K562 (cell line): ENCODE measurements at regions not wholly inside any gene's neighbourhood (a gene's known extent, or its start where the extent isn't known, plus 50 kb on each side); places are given as distances from the start of the nearest gene placed in this dataset.

Experiments
- ATAC-seq: fragments of 200-7000 bp; cut with Tn5 transposase; 3 replicates; pipeline ENCODE4 v1.9.1; 2020; ENCODE audit warnings: moderate library complexity
- BruUV-seq: library from RNA; stranded (reverse); fragments of 400-500 nt; replicated peaks from 2 replicates; lab custom pipeline; 2021; lab: Mats Ljungman, UMichigan
- CTCF ChIA-PET: fragments of 300-600 bp; formaldehyde crosslinking; extraction: SDS; loops from one replicate; lab custom pipeline; 2021; ENCODE audit warnings: low intra/inter-chr PET ratio; lab: Yijun Ruan, JAX
- POLR2A ChIA-PET: fragments of 300-600, 350-650 bp; sonication (Branson Sonifier 250); formaldehyde crosslinking; extraction: SDS; loops from one replicate; lab custom pipeline; 2021; ENCODE audit warnings: antibody characterized with exemption, inconsistent platforms; lab: Yijun Ruan, JAX
- DNase-seq, 4 experiments: peaks; one replicate each; pipeline versions ENCODE4 v3.0.0 to v3.0.0-alpha.2; 2011 to 2018; ENCODE audit warnings: low spot score in 3 of 4, mixed read lengths in 3 of 4; ENCODE audit errors: extremely low read depth in 1 of 4
- FAIRE-seq: peaks from 2 replicates; lab custom pipeline; 2011; peaks lifted over from hg19 to GRCh38; lab: Jason Lieb, UNC
- H2AFZ ChIP-seq: 2 replicates; pipeline ENCODE4 v1.6.0; 2011; ENCODE audit warnings: low read depth, low read length, control low read depth, inconsistent platforms
- H3K27ac ChIP-seq: fragments of 200-600 bp; 3 replicates; pipeline ENCODE4 v1.8.0; 2011; ENCODE audit warnings: low read depth, mild to moderate bottlenecking, control low read depth, inconsistent platforms, low read length, moderate library complexity, mixed read lengths; ENCODE audit errors: extremely low read depth
- H3K27me3 ChIP-seq, 2 experiments: fragments of 300-600 bp in 1 of 2; 2 replicates in 1 of 2; 3 replicates in 1 of 2; pipeline versions ENCODE4 v1.6.0 to v1.8.0; 2011; ENCODE audit warnings: inconsistent platforms in 2 of 2, low read length in 2 of 2, mild to moderate bottlenecking in 1 of 2, mixed read lengths in 1 of 2, moderate library complexity in 1 of 2; ENCODE audit not compliant: control insufficient read depth in 2 of 2, insufficient read depth in 2 of 2
- H3K36me3 ChIP-seq: fragments of 300-600 bp; 3 replicates; pipeline ENCODE4 v1.8.0; 2011; ENCODE audit warnings: mild to moderate bottlenecking, low read length, inconsistent platforms; ENCODE audit not compliant: control insufficient read depth, insufficient read depth
- H3K4me1 ChIP-seq, 2 experiments: fragments of 200-600 bp in 1 of 2; replicated peaks in 1 of 2; 2 replicates in 1 of 2; 3 replicates in 1 of 2; pipeline versions ENCODE4 v1.5.1 to v1.8.0; 2011; ENCODE audit warnings: inconsistent platforms in 2 of 2, low read length in 2 of 2, mild to moderate bottlenecking in 1 of 2, mixed read lengths in 1 of 2, moderate library complexity in 1 of 2; ENCODE audit not compliant: control insufficient read depth in 2 of 2, insufficient read depth in 2 of 2
- H3K4me2 ChIP-seq: 2 replicates; pipeline ENCODE4 v1.6.1; 2011; ENCODE audit warnings: low read length, control low read depth, inconsistent platforms, mixed read lengths; ENCODE audit not compliant: insufficient read depth
- H3K4me3 ChIP-seq: fragments of 200-600 bp; sonication (generic), shearing (Covaris generic); 2 replicates; pipeline ENCODE4 v1.5.1; 2016; ENCODE audit warnings: control low read depth, inconsistent platforms
- H3K79me2 ChIP-seq: fragments of 200-600 bp; 3 replicates; pipeline ENCODE4 v1.8.0; 2011; ENCODE audit warnings: low read length, inconsistent platforms; ENCODE audit not compliant: control insufficient read depth, insufficient read depth
- H3K9ac ChIP-seq, 2 experiments: 2 replicates each; pipeline versions ENCODE4 v1.6.0 to v1.6.1; 2011; ENCODE audit warnings: low read depth in 2 of 2, low read length in 2 of 2, control low read depth in 1 of 2, inconsistent platforms in 1 of 2, mild to moderate bottlenecking in 1 of 2, mixed read lengths in 1 of 2; ENCODE audit not compliant: insufficient read depth in 1 of 2
- H3K9me1 ChIP-seq: one replicate; pipeline ENCODE4 v1.6.0; 2011; ENCODE audit warnings: inconsistent platforms, mild to moderate bottlenecking, low read length, moderate library complexity; ENCODE audit not compliant: control insufficient read depth, insufficient read depth
- H3K9me3 ChIP-seq: replicated peaks from 2 replicates; pipeline ENCODE4 v1.5.1; 2011; ENCODE audit warnings: low read depth, low read length, inconsistent platforms; ENCODE audit not compliant: control insufficient read depth, insufficient read depth
- H4K20me1 ChIP-seq: replicated peaks from 2 replicates; pipeline ENCODE4 v1.6.1; 2011; ENCODE audit warnings: low read length, inconsistent platforms, mixed read lengths; ENCODE audit not compliant: control insufficient read depth, insufficient read depth
- HMGXB4 ChIP-seq: sonication (generic); formaldehyde crosslinking; IDR thresholded peaks from 2 replicates; pipeline ENCODE4 v1.8.1; 2023; ENCODE audit warnings: mild to moderate bottlenecking, missing genetic modification reagents
- L3MBTL2 ChIP-seq: fragments of 450-650 bp; IDR thresholded peaks from 2 replicates; pipeline ENCODE4 v1.6.1; 2016; ENCODE audit warnings: mild to moderate bottlenecking, moderate library complexity
- PTBP1 ChIP-seq: fragments of 200-400 bp; formaldehyde crosslinking; IDR thresholded peaks from 2 replicates; pipeline ENCODE4 v1.6.1; 2017; ENCODE audit warnings: low read depth, low read length
- STAG1 ChIP-seq: sonication (generic); formaldehyde crosslinking; IDR thresholded peaks from 2 replicates; pipeline ENCODE4 v1.5.0; 2020; ENCODE audit warnings: missing genetic modification reagents, borderline replicate concordance
- ZKSCAN8 ChIP-seq: fragments of 200-800 bp; sonication (Bioruptor generic); IDR thresholded peaks from 2 replicates; pipeline ENCODE4 v1.6.1; 2016; ENCODE audit warnings: missing genetic modification characterization, missing compliant biosample characterization
- WGBS: fragments of 100-300 bp; shearing (Covaris generic); methylation state at CpG from one replicate; pipeline ENCODE4 v1.1.6; 2016; ENCODE audit warnings: low coverage, mixed read lengths; ENCODE audit not compliant: insufficient coverage; ENCODE audit errors: missing lambda C conversion rate; 5-methylcytosine and 5-hydroxymethylcytosine counted together
- in situ Hi-C: fragments of 300-500 bp; cut with MboI; formaldehyde crosslinking; loops from 4 replicates; pipeline ENCODE4 v1.15.0; 2018; ENCODE audit warnings: inconsistent platforms, mixed read lengths
- intact Hi-C: fragments of 100-400 bp; cut with micrococcal nuclease; formaldehyde crosslinking; loops from 2 replicates; pipeline ENCODE4 v1.14.2; 2022

- TF ChIP-seq STAG1 (CRISPR knock-in tag) (no peak), HMGXB4 (CRISPR knock-in tag) (no peak)
Observed at GRCh38 chr1:228861832-228862180, 126.5 kb downstream of the RHOU start (continued).

GRCh38 chr1:228862542-228863505, 127.5 kb downstream of the RHOU start:
- Histone ChIP-seq H3K36me3 (no peaks in the 10 kb centered on the region), H3K4me2 (no peak overlapping the region), H4K20me1 (no peaks in the 10 kb centered on the region), H3K27ac (no peak overlapping the region), H3K27me3 (peaks cover 4 to 39% of the 10 kb centered on the region in 2 experiments; a peak in 4 of 5 replicates), H3K9ac (no peak overlapping the region), H3K9me1 (no peaks in the 10 kb centered on the region), H3K4me3 (no peak overlapping the region), H3K79me2 (no peaks in the 10 kb centered on the region), H3K4me1 (no peaks in the 10 kb centered on the region), H3K9me3 (no peaks in the 10 kb centered on the region), H2AFZ (no peak overlapping the region)
- 1% methylated on average over 13 of the region's 13 CpGs for WGBS
- no TSS peak for BruUV-seq
- in situ Hi-C loops (no loop called here), intact Hi-C loops (no loop called here)
- FAIRE-seq (no peak), DNase-seq (no peak), ATAC-seq (no peak)
- CTCF ChIA-PET = no interaction called here
- POLR2A ChIA-PET = interaction anchor here (0.6 to 1.2 kb wide), 4 partner anchors 9 to 25 kb away, joined by 3 to 5 read pairs (median 3); no protein-coding TSS in a partner anchor
- TF ChIP-seq ZKSCAN8 = no peak
- no peak for TF ChIP-seq PTBP1
- no peak for TF ChIP-seq L3MBTL2
